HG03457 (cell line): ENCODE measurements at regions not wholly inside any gene's neighbourhood (a gene's known extent, or its start where the extent isn't known, plus 50 kb on each side); places are given as distances from the start of the nearest gene placed in this dataset.
"Not testable (repeated sequence)": the region's sequence is repeated elsewhere in the genome, so short reads cannot be mapped to it uniquely, and the experiment has no call there.

ENCODE experiments used
- ATAC-seq: cut with Tn5 transposase; IDR thresholded peaks from one replicate; pipeline ENCODE4 v1.9.1; 2021; ENCODE audit warnings: moderate number of reproducible peaks; ENCODE audit not compliant: unreplicated experiment

DNA sequence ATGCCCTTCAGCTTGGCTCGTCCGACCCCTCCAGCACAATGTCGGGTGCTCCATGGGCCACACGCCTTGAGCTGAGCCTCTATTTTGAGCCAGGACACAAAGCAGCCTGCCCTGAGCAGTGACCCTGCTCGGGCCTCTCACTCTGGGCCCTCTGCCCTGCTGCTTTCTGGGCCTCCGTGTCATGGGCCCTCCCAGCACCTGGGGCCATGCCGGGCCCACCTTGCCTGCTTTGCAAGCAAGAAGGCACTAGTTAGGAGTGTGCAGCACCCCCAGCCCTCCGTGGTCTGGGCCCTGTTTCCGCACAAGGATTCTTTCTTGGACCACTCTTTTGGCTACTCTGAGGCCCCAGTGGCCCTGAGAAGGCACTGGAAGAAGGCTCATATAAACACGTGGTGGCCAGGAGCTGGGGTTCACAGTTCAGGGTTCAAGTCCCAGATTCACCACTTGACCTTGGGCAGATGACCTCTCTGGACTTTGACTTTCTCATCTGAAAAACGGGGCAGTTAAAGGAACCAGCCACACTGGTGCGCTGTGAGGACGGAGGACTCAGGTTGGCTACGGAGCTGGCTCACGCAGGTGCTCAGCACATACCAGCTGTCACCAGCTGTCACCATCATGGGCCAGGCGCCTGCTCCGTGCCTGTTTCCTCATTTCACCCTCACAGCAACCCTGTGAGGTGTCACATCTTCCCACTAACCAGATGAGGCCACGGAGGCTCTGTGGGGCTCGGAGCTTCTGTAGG is 166.0 kb upstream of the GSE1 start:
- no peak for ATAC-seq

DNA sequence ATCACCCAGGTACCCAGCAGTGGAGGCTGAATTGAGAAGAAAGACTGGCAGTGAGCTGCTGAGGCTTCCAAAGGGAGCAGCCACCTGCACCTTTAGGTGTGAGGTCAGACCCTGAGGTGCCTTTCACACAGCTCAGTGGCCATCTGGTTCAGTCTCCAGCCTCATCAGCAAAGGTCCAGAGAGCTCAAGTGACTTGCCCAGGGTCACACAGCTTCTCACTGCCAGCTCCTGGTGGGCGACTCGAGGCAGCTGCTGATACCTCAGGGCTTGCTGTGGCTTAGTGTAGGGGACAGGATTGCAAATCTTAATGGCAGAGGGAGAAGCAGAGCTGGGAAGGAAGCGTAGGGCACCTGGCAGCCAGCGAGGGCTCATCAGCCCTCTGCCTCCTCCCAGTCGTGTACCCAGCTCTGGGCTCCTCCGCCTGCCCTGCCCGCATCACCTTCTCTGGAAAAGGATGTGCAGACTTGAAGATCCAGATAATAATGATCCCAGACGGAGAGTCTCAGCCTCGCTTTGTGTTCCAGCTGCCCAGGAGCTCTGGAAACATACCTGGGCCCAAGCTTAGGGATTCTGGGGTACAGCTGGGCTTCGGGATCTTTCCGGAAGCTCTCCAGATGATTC is 165.3 kb upstream of the GSE1 start:
- no peak for ATAC-seq

DNA sequence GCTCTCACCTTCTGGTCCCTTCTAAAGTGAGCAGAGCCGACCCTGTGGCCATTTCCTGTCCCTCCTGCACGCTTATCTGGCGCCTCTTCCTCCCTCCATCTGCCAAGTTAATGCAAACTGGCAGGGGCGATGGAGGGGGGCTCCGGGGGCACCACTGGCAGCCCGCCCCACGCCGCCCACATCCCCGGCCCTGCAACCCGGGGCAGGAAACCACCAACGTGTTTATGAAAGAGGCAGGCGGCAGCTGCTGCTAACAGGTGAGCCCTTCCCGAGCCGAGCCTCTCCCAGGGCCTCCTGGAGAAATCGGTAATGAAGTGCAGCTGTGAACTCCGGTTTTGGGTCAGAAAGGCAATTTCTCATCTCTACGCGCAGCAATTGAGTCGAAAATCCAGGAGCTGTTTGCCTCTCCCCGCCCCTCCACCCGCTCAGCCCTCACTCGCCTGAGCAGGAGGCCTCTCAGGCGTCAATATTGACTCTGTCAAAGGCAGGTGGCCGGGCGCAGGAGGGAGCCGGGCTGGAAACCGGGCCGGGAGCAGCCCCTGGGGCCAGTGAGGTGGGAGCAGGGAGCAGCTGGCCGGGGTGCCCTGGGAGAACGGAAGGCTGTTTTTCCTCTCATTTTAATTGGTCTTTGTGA is 164.4 kb upstream of the GSE1 start:
- no peak for ATAC-seq

DNA sequence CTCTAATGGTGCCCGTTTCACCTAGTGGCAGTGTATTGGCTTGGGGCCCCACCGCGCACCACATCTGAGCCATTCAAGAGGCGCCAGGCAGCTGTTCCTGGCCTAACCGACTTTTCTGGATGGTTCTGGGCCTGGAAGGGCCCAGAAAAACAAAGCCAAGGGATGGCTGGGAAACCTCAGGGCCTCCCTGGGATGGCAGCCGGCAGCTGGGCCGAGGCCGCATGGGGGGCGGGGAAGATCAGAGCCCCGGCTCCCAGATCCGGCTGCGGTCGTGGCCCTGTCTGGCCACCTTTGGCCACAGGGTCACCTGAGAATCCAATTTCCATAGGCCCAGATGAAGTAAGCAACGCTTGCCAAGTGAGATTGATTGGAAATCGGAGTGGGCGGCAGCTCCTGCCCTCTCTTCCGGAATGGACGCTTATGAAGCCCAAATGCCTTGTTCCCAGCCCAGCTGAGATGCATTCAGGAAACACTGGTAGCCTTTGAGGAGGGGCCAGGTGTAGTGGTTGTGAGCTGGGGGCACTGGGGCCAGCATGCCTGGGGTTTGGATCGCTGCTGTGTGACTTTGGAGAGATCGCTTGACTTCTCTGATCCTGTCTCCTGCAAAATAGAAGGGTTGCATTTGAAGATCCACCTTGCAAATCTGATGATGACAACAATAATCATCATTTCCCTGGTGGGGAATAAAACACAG is 163.8 kb upstream of the GSE1 start:
- no peak for ATAC-seq

DNA sequence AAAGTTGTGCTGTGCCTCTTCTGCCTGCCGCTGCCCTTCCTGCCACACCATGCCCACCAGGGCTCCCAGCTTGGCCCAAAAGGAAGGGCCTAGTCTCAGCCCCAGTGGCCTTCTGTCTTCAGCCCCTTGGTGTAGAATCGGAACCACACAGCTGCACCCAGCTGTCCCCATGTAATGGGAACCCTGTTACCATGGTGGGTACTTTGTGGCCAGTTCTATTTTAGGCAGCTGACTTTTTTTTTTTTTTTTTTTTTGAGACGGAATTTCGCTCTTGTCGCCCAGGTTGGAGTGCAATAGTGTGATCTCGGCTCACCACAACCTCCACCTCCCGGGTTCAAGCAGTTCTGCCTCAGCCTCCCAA is 163.3 kb upstream of the GSE1 start:
- no peak for ATAC-seq

DNA sequence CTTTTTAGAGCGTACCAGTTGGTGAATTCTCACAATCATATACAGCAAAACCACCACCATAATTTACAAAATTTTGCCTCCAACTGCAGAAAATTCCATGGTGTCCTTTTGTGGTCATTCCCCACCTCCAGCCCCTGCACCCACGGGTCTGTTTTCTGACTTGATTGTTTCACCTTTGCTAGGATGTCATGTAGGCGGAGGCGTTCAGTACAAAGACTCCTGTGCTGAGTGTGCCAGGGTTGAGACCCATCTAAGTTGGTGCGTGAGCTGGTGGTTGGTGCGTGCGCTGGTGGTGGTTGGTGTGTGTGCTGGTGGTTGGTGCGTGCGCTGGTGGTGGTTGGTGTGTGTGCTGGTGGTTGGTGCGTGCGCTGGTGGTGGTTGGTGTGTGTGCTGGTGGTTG is 162.0 kb upstream of the GSE1 start:
- not testable (repeated sequence) for ATAC-seq

DNA sequence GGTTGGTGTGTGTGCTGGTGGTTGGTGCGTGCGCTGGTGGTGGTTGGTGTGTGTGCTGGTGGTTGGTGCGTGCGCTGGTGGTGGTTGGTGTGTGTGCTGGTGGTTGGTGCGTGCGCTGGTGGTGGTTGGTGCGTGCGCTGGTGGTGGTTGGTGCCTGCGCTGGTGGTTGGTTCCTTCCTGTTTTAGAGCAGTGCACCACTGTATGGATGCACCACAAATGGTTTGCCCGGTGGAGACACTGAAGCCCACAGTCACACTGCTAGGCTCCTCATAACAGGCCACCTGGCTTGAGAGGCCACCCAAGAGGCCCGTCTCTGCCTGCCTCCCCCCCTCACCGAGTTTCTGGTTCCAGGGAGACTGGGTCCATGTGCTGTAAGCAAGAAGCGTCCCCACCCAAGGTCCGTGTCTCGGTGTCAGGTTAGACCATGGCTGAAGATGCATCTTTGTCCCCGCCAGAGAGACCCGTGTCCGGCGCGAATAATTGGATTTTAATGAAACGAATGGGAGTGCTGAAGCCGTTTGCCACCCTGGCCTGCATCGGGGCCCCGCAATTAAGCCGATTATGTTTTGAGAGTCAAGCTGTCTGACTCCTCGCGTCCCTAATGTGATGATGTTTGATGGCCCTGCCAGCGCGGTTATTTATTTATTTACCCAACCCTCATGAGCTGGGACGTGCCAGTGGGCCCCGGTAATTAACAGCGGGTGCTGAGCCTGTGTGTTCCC is 161.3 kb upstream of the GSE1 start:
- no peak for ATAC-seq

DNA sequence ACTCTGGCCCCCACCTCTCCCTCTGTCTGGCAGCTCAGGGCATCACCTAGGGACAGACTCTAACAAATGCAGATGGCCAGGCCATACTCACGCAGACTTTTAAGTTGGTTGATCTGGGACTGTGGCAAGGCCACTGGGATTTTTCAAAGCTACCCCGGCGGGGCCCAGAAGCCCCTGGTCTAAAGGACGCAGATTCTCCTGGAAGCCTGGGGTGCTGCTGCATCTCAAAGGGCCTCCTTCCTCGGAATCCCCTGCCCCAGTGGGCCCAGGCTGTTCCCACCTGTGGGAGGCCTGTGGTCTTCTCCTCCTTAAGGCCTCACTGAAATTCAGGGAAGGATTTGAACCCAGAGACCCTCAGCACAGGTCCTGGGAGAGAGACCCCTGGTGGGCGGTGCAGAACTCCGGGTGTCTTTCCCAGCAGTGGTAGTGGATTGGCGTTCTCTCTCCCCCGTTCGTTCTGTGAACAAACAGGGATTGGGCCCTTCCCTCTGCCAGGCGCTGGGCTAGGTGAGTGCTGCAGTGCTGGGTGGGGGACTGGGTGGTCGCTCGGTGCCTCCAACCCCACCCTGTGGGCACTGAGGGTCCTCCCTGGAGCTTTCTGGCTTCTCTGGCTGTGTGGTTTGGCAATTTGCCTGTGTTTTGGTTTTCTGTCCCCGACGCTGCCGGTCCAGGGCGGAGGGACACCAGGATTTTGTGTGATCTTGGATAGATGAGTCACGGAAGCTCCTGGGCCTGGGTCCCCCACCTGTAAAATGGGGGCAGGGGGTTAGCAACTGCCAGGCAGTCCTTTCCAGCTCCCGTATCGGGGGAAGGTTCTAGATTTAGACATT is 160.5 kb upstream of the GSE1 start:
- no peak for ATAC-seq

DNA sequence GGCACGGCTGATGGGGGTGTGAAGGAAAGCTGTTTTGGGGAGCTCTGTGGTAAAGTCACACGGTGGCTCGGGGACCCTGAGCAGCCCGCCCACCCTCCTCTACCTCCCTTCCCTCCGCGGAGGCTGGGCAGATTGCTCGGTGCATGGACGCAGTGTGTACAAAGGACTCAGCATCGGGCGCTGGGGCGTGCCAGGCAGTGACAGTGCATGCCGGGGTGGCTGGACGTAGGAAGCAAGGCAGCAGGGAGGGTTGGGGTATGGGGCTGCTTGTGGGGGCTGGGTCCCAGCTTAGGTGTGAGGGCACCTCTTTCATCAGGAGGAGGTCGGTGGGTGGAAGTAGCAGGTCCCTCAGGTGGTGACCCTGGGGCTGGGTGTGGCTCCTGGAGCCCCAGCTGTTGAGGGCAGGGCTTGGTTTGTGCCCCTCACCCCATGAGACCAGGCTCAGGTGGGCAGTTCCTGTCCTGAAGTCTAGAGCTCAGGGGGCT is 159.9 kb upstream of the GSE1 start:
- no peak for ATAC-seq

DNA sequence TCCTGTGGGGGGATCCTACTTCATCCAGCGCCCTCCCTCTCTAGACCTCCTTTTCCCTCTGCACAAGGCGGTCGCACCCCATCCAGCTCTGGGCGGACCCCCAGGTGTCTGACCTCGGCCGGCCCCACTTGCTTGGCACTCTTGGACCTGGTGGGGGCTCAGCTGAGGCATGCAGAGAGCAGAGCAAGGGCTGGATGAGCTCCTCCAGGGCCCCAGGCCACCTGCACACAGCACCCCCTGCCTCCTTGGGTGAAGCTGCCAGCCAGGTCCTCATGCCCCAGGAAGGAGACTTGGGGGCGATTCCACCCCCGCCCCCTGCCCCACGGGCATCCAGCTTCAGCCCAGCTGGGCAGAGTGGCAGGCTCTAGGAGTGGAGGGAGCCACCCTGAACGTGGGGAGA is 159.4 kb upstream of the GSE1 start:
- no peak for ATAC-seq

DNA sequence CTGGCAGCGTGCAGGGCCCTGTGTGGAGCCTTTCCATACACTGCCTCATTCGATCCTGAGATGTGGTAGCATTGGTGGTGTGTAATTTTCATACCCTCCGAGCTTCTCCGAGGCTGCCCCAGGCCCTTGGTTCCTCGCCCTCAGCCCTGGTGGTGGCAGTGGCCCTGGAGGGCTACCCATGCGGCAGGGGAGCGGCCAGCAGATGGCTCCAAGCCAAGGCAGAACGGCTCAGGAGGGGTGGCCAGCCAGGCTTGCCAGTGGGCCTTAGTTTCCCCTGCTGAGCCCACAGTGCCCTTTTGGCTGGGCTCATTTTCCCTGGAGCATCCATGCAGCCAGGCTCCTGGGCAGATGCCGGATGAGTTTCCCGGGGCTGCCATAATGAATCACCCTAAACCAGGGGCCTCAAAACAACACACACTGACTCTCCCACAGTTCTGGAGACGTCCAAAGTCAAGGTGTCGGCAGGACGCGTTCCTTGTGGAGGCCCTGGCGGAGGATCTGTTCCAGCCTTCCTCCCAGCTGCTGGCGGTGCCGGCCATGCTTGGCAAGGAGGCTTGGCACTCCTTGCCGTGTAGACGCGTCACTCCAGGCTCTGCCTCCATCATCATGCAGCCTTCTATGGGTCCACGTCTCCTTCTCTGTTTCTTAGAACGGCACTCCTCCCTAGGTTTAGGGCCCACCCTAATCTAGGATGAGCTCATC is 158.8 kb upstream of the GSE1 start:
- ATAC-seq, result no peak

DNA sequence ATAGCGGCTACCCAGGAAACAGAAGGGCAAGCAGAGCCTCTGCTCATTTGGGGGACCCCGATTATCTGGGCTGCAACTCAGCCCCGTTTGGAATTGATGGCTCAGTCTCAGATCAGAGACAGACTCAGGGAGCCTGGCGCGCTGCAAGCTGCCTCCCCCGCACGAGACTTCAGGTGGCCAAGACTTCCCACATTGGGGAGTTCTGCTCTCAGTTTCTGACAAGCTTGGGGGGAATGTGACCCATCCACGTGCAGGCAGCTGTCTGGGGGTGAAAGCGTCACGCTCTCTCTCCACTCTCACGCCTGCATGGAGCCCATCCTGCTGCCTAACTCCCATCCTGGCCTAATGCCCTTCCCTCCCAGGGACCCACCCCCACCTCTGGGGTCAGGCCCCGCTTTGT is 157.6 kb upstream of the GSE1 start:
- no peak for ATAC-seq

DNA sequence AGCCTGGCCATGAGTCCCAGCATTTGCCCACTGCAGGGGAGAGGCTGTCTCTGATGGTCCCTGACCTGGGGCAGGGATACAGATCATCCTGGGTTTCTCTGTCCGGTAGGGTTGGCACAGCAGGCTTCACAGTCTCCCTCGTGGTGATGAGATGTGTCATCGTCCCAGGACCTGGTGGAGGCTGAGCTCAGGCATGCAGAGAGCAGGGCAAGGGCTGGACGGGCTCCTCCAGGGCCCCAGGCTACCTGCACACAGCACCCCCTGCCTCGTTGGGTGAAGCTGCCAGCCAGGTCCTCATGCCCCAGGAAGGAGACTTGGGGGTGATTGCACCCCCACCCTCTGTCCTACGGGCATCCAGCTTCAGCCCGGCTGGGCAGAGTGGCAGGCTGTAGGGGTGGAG is 155.8 kb upstream of the GSE1 start:
- ATAC-seq, result no peak

DNA sequence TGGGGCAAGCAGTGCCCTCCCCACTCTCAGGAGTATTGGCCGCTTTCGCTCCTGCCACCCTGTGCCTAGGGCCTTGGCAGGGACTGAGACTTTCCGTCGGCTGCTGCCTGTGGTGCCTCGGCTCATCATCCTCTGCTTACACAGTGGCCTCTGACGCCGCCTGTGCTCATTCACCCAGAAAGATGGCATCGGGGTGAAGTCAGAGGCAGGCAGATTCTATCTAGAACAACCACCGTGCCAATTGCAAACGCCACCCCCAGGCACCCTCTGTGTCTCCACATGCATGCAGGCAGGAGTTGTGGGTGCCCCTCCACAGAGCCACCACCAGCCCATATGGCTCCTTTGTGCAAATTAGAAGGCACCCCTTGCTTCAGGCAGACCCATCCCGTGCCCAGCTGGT is 154.2 kb upstream of the GSE1 start:
- no peak for ATAC-seq

DNA sequence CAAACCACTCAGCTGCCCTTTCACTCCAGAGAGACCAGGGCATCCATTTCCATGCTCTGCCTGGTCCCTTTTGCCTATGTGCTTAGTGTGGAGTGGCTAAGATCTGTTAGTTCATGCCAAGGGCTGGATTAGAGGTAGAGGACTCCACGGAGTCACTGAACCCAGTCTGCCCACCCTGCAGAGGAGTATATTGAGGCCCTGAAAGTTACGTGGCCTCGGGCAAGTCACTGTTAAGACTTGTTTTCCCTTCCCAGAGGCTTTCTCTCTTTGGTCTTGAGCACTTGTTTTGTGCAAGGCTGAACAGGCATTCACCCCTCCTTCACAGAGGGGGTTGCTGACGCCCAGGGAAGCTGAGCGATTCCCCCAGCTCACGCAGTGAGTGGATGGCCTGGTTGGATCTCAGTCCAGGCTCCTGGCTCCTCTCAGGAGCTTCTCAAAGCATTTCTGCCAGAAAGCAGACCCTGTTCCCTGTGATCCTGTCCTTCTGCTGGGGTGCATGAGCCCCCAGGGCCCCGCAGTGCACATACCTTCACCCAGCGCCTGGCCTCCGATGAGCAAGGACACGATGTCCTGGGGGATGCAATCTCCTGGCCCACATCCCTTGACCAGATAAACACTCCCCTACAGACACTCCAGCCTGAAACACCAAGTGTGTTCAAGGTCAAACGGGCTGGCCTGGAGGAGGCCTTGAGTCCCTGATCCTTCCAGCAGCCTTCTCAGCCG is 153.4 kb upstream of the GSE1 start:
- ATAC-seq, result no peak

DNA sequence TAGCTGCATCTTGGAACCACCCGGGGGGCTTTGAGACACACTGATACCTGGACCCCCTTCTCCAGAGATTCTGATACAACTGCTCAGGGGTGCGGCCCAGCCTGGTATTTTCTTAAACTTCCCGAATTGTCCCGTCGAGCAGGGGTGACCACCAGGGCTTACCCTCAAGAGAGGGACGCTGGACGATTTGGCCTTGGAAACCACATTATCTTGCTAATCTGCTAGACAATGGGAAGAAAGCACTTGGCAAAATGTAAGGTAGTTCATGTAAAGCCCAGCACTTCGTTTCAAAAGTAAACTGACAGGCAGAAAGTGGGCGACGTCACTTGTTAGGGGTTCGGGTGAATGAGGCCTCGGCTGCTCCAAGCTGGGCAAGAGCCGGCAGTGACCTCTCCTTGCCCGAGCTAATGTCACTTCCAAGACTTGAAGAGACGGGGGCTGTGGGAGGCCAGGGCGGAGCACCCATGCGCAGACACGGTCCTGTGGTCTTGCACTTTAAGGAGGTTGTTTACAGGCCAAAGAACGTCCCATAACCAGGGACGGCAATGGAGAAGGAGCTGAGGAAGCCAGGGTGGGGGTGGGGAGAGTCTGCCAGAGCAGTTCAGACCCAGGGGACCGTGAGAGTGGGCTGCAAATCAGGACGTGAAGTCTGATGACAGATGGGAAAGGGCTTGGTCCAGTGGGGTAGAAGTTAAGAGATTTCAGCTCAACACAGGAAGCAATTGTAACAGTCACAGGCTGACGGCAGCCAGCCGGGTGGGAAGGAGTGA is 152.7 kb upstream of the GSE1 start:
- ATAC-seq, result no peak

DNA sequence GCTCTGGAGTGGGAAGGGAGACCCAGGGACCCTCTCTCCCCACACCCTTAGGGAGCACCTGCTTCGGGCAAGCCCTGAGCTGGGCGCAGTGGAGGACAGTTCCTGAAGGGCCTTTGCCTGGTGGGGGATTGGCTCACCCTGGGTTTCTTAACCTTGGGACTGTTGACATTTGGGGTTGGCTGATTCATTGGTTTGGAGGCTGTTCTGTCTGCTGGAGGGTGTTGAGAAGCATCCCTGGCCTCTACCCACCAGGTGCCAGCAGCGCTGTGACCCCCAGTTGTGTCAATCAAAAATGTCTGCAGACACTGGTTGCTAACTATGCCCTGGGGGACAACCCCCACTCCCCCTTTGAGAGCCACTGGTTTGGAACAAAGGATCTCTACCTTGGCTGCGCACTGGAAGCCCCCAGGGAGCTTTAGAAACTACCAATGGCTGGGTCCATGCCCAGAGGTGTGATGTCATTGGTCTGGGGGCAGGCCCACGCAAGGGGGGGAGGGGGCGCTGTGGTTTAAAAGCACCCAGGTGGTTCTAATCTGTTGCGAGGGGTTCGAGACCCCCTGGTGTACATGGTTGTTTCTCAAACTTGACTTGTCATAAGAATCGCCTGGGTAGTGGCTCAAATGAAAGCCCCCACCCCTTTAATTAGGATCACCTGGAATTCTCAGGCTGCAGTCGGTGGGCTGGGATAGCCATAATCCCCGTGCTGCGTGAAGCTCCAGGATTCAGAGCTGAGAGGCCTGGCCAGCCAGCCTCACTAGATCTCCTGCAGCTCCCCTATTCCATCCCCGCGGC is 151.9 kb upstream of the GSE1 start:
- no peak for ATAC-seq
